GM06990 (cell line): ENCODE measurements at regions not wholly inside any gene's neighbourhood (a gene's known extent, or its start where the extent isn't known, plus 50 kb on each side); places are given as distances from the start of the nearest gene placed in this dataset.

Source experiments
- DNase-seq: peaks from one replicate; pipeline ENCODE4 v3.0.0-alpha.2; 2011; ENCODE audit not compliant: insufficient read length; ENCODE audit errors: extremely low read depth
- H3K27me3 ChIP-seq: replicated peaks from 2 replicates; pipeline ENCODE4 v1.6.0; 2011; ENCODE audit warnings: low read length; ENCODE audit not compliant: control insufficient read depth, insufficient read depth
- H3K36me3 ChIP-seq: 2 replicates; pipeline ENCODE4 v1.5.1; 2011; ENCODE audit warnings: low read length; ENCODE audit not compliant: control insufficient read depth, insufficient read depth
- H3K4me3 ChIP-seq: replicated peaks from 2 replicates; pipeline ENCODE4 v1.5.1; 2011; ENCODE audit warnings: low read depth, mild to moderate bottlenecking, control low read depth, low read length
- CTCF ChIP-seq: IDR thresholded peaks from 2 replicates; pipeline ENCODE4 v1.5.1; 2011; ENCODE audit warnings: low read length, control low read depth, mild to moderate bottlenecking, inconsistent platforms; ENCODE audit not compliant: insufficient read depth, poor library complexity, severe bottlenecking

- no peak for DNase-seq
- TF ChIP-seq CTCF: no peak
- Histone ChIP-seq H3K36me3 (no peaks in the 10 kb centered on the region), H3K27me3 (no peaks in the 10 kb centered on the region), H3K4me3 (no peak overlapping the region)
Measured at GRCh38 chr11:101341578-101341977, 212.0 kb upstream of the PGR start.

GRCh38 chr11:101336858-101337257, 207.2 kb upstream of the PGR start:
- TF ChIP-seq CTCF: no peak
- no peaks in the 10 kb centered on the region for H3K36me3 ChIP-seq
- DNase-seq: no peak
- no peaks in the 10 kb centered on the region for H3K27me3 ChIP-seq
- no peak overlapping the region for H3K4me3 ChIP-seq

GRCh38 chr11:101336155-101336554, 206.5 kb upstream of the PGR start:
- Histone ChIP-seq H3K36me3 (no peaks in the 10 kb centered on the region), H3K4me3 (no peak overlapping the region), H3K27me3 (no peaks in the 10 kb centered on the region)
- no peak for DNase-seq
- TF ChIP-seq CTCF: no peak

- Histone ChIP-seq H3K4me3 (no peak overlapping the region), H3K27me3 (no peaks in the 10 kb centered on the region), H3K36me3 (no peaks in the 10 kb centered on the region)
- no peak for TF ChIP-seq CTCF
- no peak for DNase-seq
Measured at GRCh38 chr11:101334581-101334980, 205.0 kb upstream of the PGR start.

- Histone ChIP-seq H3K36me3 (no peaks in the 10 kb centered on the region), H3K27me3 (no peaks in the 10 kb centered on the region; the same call in 1 of the 2 replicates), H3K4me3 (no peak overlapping the region)
- TF ChIP-seq CTCF: no peak
- no peak for DNase-seq
Measured at GRCh38 chr11:101331411-101331810, 201.8 kb upstream of the PGR start.

GRCh38 chr11:101327908-101328307, 198.3 kb upstream of the PGR start:
- H3K36me3 ChIP-seq: no peaks in the 10 kb centered on the region
- no peaks in the 10 kb centered on the region; the same call in 1 of the 2 replicates for H3K27me3 ChIP-seq
- no peak overlapping the region for H3K4me3 ChIP-seq
- no peak for TF ChIP-seq CTCF
- DNase-seq: no peak
